Breast epithelium (tissue), 4 donors: ENCODE measurements at regions not wholly inside any gene's neighbourhood (a gene's known extent, or its start where the extent isn't known, plus 50 kb on each side); places are given as distances from the start of the nearest gene placed in this dataset.
A peak's percentile ranks its signal among the peaks of the same experiment; 100 is the strongest.
"Not testable (repeated sequence)": the region's sequence is repeated elsewhere in the genome, so short reads cannot be mapped to it uniquely, and the experiment has no call there.

Experiments
- DNase-seq, 2 donors: peaks; one replicate each; pipeline ENCODE4 v3.0.0-alpha.2; 2019; ENCODE audit warnings: low spot score in 2 of 2
- H3K27ac ChIP-seq, 2 donors: fragments of 200-600 bp; sonication (generic) in 1 of 2; one replicate each; pipeline ENCODE4 v1.5.1; 2016 to 2019; ENCODE audit warnings: mild to moderate bottlenecking in 1 of 2
- H3K27me3 ChIP-seq, 2 donors: fragments of 200-600 bp; sonication (generic) in 1 of 2; one replicate each; pipeline versions ENCODE4 v1.5.1 to v1.6.0; 2017 to 2019; ENCODE audit warnings: control low read depth in 1 of 2, mild to moderate bottlenecking in 1 of 2
- H3K36me3 ChIP-seq: fragments of 200-600 bp; one replicate; pipeline ENCODE4 v1.5.1; 2019
- H3K4me1 ChIP-seq, 2 donors: fragments of 200-600 bp; sonication (generic); one replicate each; pipeline ENCODE4 v1.5.1; 2016 to 2019; ENCODE audit warnings: control low read depth in 1 of 2
- H3K4me3 ChIP-seq, 3 donors: fragments of 200-600 bp; sonication (generic); 1 replicate in 2 of 3; 2 replicates in 1 of 3; pipeline ENCODE4 v1.5.1; 2016 to 2019; ENCODE audit warnings: mild to moderate bottlenecking in 3 of 3, moderate library complexity in 2 of 3
- H3K9me3 ChIP-seq, 2 donors: fragments of 200-600 bp; sonication (generic) in 1 of 2; one replicate each; pipeline ENCODE4 v1.5.1; 2016 to 2019; ENCODE audit warnings: control low read depth in 1 of 2
- CTCF ChIP-seq, 3 donors: fragments of 450-650 bp; IDR thresholded peaks; one replicate each; pipeline ENCODE4 v1.5.1; 2016 to 2017; ENCODE audit warnings: antibody characterized with exemption in 3 of 3, mild to moderate bottlenecking in 3 of 3, moderate library complexity in 3 of 3
- POLR2A ChIP-seq: fragments of 450-650 bp; IDR thresholded peaks from one replicate; pipeline ENCODE4 v1.6.1; 2016; ENCODE audit warnings: antibody characterized with exemption, mild to moderate bottlenecking, moderate library complexity
- POLR2AphosphoS5 ChIP-seq, 3 donors: sonication (generic); formaldehyde crosslinking; IDR thresholded peaks; one replicate each; pipeline ENCODE4 v1.6.1; 2017; ENCODE audit warnings: antibody characterized with exemption in 3 of 3
- intact Hi-C: fragments of 100-400 bp; cut with DNase I; formaldehyde crosslinking; loops from one replicate; pipeline ENCODE4 v1.15.1; 2023; ENCODE audit warnings: low total_unique reads

GRCh38 chr14:53375599-53375998 is 222.5 kb upstream of the DDHD1 start:
- Histone ChIP-seq H3K27me3 (no peaks in the 10 kb centered on the region), H3K27ac (no peak overlapping the region), H3K4me3 (no peak overlapping the region), H3K36me3 (no peaks in the 10 kb centered on the region), H3K4me1 (no peaks in the 10 kb centered on the region), H3K9me3 (no peaks in the 10 kb centered on the region)
- intact Hi-C loops, result no loop called here
- TF ChIP-seq CTCF (IDR thresholded peaks at IDR 0.05) (no peak), POLR2AphosphoS5 (IDR thresholded peaks at IDR 0.05) (no peak), POLR2A (no peak)
- DNase-seq, result no peak

- intact Hi-C loops, result no loop called here
- Histone ChIP-seq H3K27me3 (no peaks in the 10 kb centered on the region), H3K9me3 (peaks cover 0 to 3% of the 10 kb centered on the region in 2 donors), H3K27ac (peak overlapping the region in 1 of 2 donors; percentile 14), H3K36me3 (no peaks in the 10 kb centered on the region), H3K4me3 (no peak overlapping the region), H3K4me1 (no peaks in the 10 kb centered on the region)
- TF ChIP-seq POLR2AphosphoS5 (IDR thresholded peaks at IDR 0.05) (peak in 1 of 3 donors; percentile 44), POLR2A (no peak)
- no peak for DNase-seq
Measured at GRCh38 chr14:53368711-53369201, 215.6 kb upstream of the DDHD1 start.

GRCh38 chr14:53368066-53368465 is 214.9 kb upstream of the DDHD1 start:
- H3K36me3 ChIP-seq, result no peaks in the 10 kb centered on the region
- H3K27me3 ChIP-seq, result no peaks in the 10 kb centered on the region
- peak overlapping the region; percentile 14 to 72 for H3K27ac ChIP-seq
- DNase-seq, result no peak
- TF ChIP-seq CTCF (IDR thresholded peaks at IDR 0.05) (no peak), POLR2AphosphoS5 (IDR thresholded peaks at IDR 0.05) (no peak), POLR2A (no peak)
- peaks cover 0 to 3% of the 10 kb centered on the region in 2 donors for H3K9me3 ChIP-seq
- H3K4me3 ChIP-seq, result peak overlapping the region in 1 of 3 donors; percentile 35
- intact Hi-C loops, result no loop called here
- no peaks in the 10 kb centered on the region for H3K4me1 ChIP-seq

- Histone ChIP-seq H3K27me3 (no peaks in the 10 kb centered on the region), H3K4me3 (peak overlapping the region in 1 of 3 donors; percentile 35), H3K36me3 (no peaks in the 10 kb centered on the region), H3K9me3 (peaks cover 0 to 3% of the 10 kb centered on the region in 2 donors), H3K27ac (peak overlapping the region in 1 of 2 donors; percentile 72), H3K4me1 (no peaks in the 10 kb centered on the region)
- DNase-seq, result no peak
- TF ChIP-seq POLR2AphosphoS5 (IDR thresholded peaks at IDR 0.05), result no peak
- no peak for TF ChIP-seq POLR2A
- TF ChIP-seq CTCF (IDR thresholded peaks at IDR 0.05), result no peak
- intact Hi-C loops, result no loop called here
Measured at GRCh38 chr14:53367644-53368026, 214.5 kb upstream of the DDHD1 start.

GRCh38 chr14:53365486-53366130 is 212.5 kb upstream of the DDHD1 start:
- Histone ChIP-seq H3K4me1 (no peaks in the 10 kb centered on the region), H3K27ac (no peak overlapping the region), H3K9me3 (peaks cover 0 to 3% of the 10 kb centered on the region in 2 donors), H3K27me3 (no peaks in the 10 kb centered on the region), H3K36me3 (no peaks in the 10 kb centered on the region), H3K4me3 (no peak overlapping the region)
- no peak for DNase-seq
- TF ChIP-seq POLR2A, result no peak
- no peak for TF ChIP-seq CTCF (IDR thresholded peaks at IDR 0.05)
- no peak for TF ChIP-seq POLR2AphosphoS5 (IDR thresholded peaks at IDR 0.05)
- intact Hi-C loops, result no loop called here

GRCh38 chr14:53362916-53363315 is 209.8 kb upstream of the DDHD1 start:
- H3K36me3 ChIP-seq, H3K4me3 ChIP-seq, DNase-seq, intact Hi-C loops, H3K4me1 ChIP-seq, H3K9me3 ChIP-seq, H3K27me3 ChIP-seq, H3K27ac ChIP-seq: not testable (repeated sequence)
